ENCODE measurements at regions not wholly inside any gene's neighbourhood (a gene's known extent, or its start where the extent isn't known, plus 50 kb on each side); places are given as distances from the start of the nearest gene placed in this dataset.
"Not testable (repeated sequence)": the region's sequence is repeated elsewhere in the genome, so short reads cannot be mapped to it uniquely, and the experiment has no call there.

GRCh38 chr6:10080561-10080960 lies 334.3 kb downstream of the TFAP2A start:
- ATAC-seq (ENCODE audit: low read depth): no peak
- Mint-ChIP-seq H3K27ac (no peak overlapping the region), H3K4me1 (no peaks in the 10 kb centered on the region)

GRCh38 chr6:10078581-10078980 lies 336.3 kb downstream of the TFAP2A start:
- no peak overlapping the region for H3K27ac Mint-ChIP-seq
- no peaks in the 10 kb centered on the region for H3K36me3 Mint-ChIP-seq
- H3K4me1 Mint-ChIP-seq: no peaks in the 10 kb centered on the region
- ATAC-seq (ENCODE audit: low read depth) (no peak), DNase-seq (ENCODE audit: low spot score in 2 of 2) (no peak)
- H3K9me3 Mint-ChIP-seq: peaks cover 5% of the 10 kb centered on the region
- no peaks in the 10 kb centered on the region for H3K27me3 Mint-ChIP-seq
- H3K4me3 Mint-ChIP-seq: no peak overlapping the region

More at GRCh38 chr6:10080561-10080960, 334.3 kb downstream of the TFAP2A start:
- no peak overlapping the region for H3K4me3 Mint-ChIP-seq
- no peaks in the 10 kb centered on the region for H3K27me3 Mint-ChIP-seq
- H3K9me3 Mint-ChIP-seq: peaks cover 5% of the 10 kb centered on the region
- no peak for DNase-seq (ENCODE audit: low spot score in 2 of 2)
- no peaks in the 10 kb centered on the region for H3K36me3 Mint-ChIP-seq

DNA sequence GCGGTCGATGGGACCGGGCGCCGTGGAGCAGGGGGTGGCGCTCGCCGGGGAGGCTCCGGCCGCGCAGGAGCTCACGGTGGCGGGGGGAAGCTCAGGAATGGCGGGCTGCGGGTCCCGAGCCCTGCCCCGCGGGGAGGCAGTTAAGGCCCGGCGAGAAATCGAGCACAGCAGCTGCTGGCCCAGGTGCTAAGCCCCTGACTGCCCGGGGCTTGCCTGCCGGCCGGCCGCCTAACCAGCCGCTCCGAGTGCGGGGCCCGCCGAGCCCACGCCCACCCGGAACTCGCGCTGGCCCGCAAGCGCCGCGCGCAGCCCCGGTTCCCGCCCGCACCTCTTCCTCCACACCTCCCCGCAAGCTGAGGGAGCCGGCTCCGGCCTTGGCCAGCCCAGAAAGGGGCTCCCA lies 340.1 kb downstream of the TFAP2A start:
- DNase-seq (ENCODE audit: low spot score in 2 of 2); H3K27me3 Mint-ChIP-seq; H3K27ac Mint-ChIP-seq; ATAC-seq (ENCODE audit: low read depth); H3K4me1 Mint-ChIP-seq; H3K36me3 Mint-ChIP-seq; H3K4me3 Mint-ChIP-seq; H3K9me3 Mint-ChIP-seq: not testable (repeated sequence)

GRCh38 chr6:10073341-10073740 lies 341.5 kb downstream of the TFAP2A start:
- Mint-ChIP-seq H3K27ac (no peak overlapping the region), H3K4me1 (no peaks in the 10 kb centered on the region), H3K27me3 (no peaks in the 10 kb centered on the region), H3K4me3 (no peak overlapping the region), H3K36me3 (no peaks in the 10 kb centered on the region), H3K9me3 (no peaks in the 10 kb centered on the region)
- ATAC-seq (ENCODE audit: low read depth) (no peak), DNase-seq (ENCODE audit: low spot score in 2 of 2) (no peak)

DNA sequence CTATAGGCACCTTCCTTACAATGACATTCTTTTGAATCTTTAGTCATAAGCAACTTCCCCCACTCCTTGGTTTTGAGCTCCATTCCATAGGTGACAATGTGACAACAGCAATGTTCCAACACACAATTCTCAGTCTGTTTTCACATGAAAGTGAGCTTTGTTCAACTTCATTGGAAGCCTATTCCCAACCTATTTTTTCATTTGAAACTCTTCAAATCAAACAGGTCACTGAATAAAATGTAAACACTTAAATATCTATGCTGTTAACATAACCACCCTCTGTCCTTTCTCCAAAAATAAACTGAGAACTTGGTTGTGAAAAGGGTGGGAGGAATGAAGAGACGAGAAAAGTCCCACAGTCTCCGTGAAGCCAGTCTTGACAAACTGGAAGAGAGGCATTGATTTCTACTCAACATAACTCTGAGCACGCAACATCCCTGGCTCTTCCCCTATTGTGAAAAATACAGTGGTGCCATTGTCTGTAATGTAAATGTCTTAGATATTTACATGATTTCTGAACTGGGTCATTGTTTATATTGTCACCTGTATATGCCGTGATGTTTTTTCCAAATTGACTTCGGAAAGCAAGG lies 343.1 kb downstream of the TFAP2A start:
- H3K4me3 Mint-ChIP-seq: no peak overlapping the region
- H3K9me3 Mint-ChIP-seq: no peaks in the 10 kb centered on the region
- DNase-seq (ENCODE audit: low spot score in 2 of 2) (no peak), ATAC-seq (ENCODE audit: low read depth) (no peak)
- no peaks in the 10 kb centered on the region for H3K4me1 Mint-ChIP-seq
- H3K27me3 Mint-ChIP-seq: no peaks in the 10 kb centered on the region
- no peaks in the 10 kb centered on the region for H3K36me3 Mint-ChIP-seq
- no peak overlapping the region for H3K27ac Mint-ChIP-seq

DNA sequence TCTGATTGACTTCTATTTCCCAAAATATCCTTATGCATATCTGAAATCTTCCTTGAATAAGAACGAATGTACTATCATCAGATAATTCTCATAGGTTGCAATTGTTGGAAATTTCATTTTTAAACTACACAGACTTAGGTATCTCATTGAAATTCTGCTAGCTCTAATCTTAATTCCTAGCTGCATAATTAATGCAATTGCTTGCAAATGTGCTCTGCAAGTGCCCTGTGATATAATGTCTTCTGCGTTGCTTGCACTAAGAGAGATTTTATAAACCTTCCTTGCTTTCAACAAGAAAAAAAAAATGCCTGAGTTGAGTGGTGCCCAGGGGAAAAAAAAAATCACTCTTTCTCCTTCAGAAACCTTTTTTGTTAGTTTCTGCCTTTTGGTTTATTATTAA lies 354.9 kb downstream of the TFAP2A start:
- no peaks in the 10 kb centered on the region for H3K27me3 Mint-ChIP-seq
- H3K4me1 Mint-ChIP-seq: no peaks in the 10 kb centered on the region
- ATAC-seq (ENCODE audit: low read depth) (no peak), DNase-seq (ENCODE audit: low spot score in 2 of 2) (no peak)
- no peaks in the 10 kb centered on the region for H3K36me3 Mint-ChIP-seq
- no peaks in the 10 kb centered on the region for H3K9me3 Mint-ChIP-seq
- no peak overlapping the region for H3K27ac Mint-ChIP-seq
- H3K4me3 Mint-ChIP-seq: no peak overlapping the region

- Mint-ChIP-seq H3K27me3 (no peaks in the 10 kb centered on the region), H3K4me3 (no peak overlapping the region), H3K36me3 (no peaks in the 10 kb centered on the region), H3K27ac (no peak overlapping the region), H3K9me3 (peaks cover 12% of the 10 kb centered on the region), H3K4me1 (no peaks in the 10 kb centered on the region)
- DNase-seq (ENCODE audit: low spot score in 2 of 2): no peak
- no peak for ATAC-seq (ENCODE audit: low read depth)
Measured at GRCh38 chr6:10054672-10055071, 360.2 kb downstream of the TFAP2A start.

GRCh38 chr6:10051283-10051682 lies 363.6 kb downstream of the TFAP2A start:
- ATAC-seq (ENCODE audit: low read depth): no peak
- Mint-ChIP-seq H3K27ac (no peak overlapping the region), H3K9me3 (peaks cover 12% of the 10 kb centered on the region), H3K4me3 (no peak overlapping the region), H3K4me1 (no peaks in the 10 kb centered on the region), H3K36me3 (no peaks in the 10 kb centered on the region), H3K27me3 (no peaks in the 10 kb centered on the region)
- DNase-seq (ENCODE audit: low spot score in 2 of 2): no peak

GRCh38 chr6:10048370-10049297 lies 366.2 kb downstream of the TFAP2A start:
- no peak overlapping the region for H3K4me3 Mint-ChIP-seq
- DNase-seq (ENCODE audit: low spot score in 2 of 2) (no peak), ATAC-seq (ENCODE audit: low read depth) (no peak)

DNA sequence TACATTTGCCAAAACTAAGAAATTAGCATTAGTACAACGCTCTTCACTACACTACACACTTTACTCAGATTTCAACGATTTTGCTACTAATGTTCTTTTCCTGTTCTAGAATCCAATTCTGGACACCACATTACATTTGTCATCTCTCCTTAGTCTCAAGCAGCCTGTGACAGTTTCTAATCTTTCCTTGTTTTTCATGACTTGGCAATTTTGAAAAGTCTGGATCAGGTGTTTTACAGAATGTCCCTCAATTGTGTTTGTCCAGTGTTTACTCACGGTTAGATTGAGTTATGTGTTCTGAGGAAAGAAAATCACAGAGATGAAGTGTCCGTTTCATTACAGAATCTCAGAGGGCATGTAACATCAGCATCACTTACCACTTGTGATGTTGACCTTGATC lies 372.6 kb downstream of the TFAP2A start:
- H3K36me3 Mint-ChIP-seq: no peaks in the 10 kb centered on the region
- no peaks in the 10 kb centered on the region for H3K4me1 Mint-ChIP-seq
- no peaks in the 10 kb centered on the region for H3K27me3 Mint-ChIP-seq
- H3K27ac Mint-ChIP-seq: no peak overlapping the region
- ATAC-seq (ENCODE audit: low read depth): no peak
- H3K9me3 Mint-ChIP-seq: peaks cover 2% of the 10 kb centered on the region
- H3K4me3 Mint-ChIP-seq: no peak overlapping the region
- DNase-seq (ENCODE audit: low spot score in 2 of 2): no peak

More at GRCh38 chr6:10048370-10049297, 366.2 kb downstream of the TFAP2A start:
- H3K36me3 Mint-ChIP-seq: no peaks in the 10 kb centered on the region
- H3K27me3 Mint-ChIP-seq: no peaks in the 10 kb centered on the region
- no peaks in the 10 kb centered on the region for H3K4me1 Mint-ChIP-seq
- H3K27ac Mint-ChIP-seq: no peak overlapping the region
- H3K9me3 Mint-ChIP-seq: peaks cover 12% of the 10 kb centered on the region

DNA sequence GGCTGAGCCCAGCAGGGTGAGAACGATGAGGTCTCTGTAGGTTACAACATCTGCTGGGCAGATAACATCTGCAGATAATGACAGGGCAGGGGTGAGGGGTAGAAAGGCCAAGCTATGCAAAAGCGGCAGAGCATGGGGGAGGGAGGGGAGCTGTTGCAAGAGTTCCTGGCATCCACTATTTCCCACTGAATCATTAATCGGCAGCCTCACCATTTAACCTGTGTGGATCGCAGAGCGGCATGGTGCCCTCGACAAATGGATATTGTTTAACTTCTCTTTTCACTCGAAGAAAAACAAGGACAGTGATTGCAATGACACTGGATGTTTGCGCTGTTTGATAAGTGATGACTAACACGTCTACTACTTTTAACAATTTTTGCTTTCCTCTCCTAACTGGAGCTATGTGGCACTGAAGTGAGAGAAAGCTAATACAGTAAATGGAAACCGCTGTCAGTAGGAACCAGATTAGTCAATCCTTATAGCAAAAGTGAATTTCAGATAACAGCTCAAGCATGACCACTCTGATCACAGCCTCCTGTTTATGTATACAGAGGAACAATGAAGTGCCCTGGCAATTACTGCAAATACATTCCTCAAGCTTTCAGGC lies 381.5 kb downstream of the TFAP2A start:
- Mint-ChIP-seq H3K36me3 (no peaks in the 10 kb centered on the region), H3K9me3 (no peaks in the 10 kb centered on the region), H3K4me1 (no peaks in the 10 kb centered on the region), H3K27me3 (no peaks in the 10 kb centered on the region), H3K27ac (no peak overlapping the region), H3K4me3 (no peak overlapping the region)
- no peak for DNase-seq (ENCODE audit: low spot score in 2 of 2)
- ATAC-seq (ENCODE audit: low read depth): no peak

GRCh38 chr6:10031617-10032016 lies 383.3 kb downstream of the TFAP2A start:
- DNase-seq (ENCODE audit: low spot score in 2 of 2) (no peak), ATAC-seq (ENCODE audit: low read depth) (no peak)
- no peaks in the 10 kb centered on the region for H3K9me3 Mint-ChIP-seq
- H3K36me3 Mint-ChIP-seq: no peaks in the 10 kb centered on the region
- no peak overlapping the region for H3K4me3 Mint-ChIP-seq
- no peak overlapping the region for H3K27ac Mint-ChIP-seq
- H3K27me3 Mint-ChIP-seq: no peaks in the 10 kb centered on the region
- no peaks in the 10 kb centered on the region for H3K4me1 Mint-ChIP-seq

GRCh38 chr6:10030942-10031537 lies 383.8 kb downstream of the TFAP2A start:
- ATAC-seq (ENCODE audit: low read depth): no peak
- H3K27ac Mint-ChIP-seq: no peak overlapping the region
- no peak overlapping the region for H3K4me3 Mint-ChIP-seq
- H3K27me3 Mint-ChIP-seq: no peaks in the 10 kb centered on the region
- H3K36me3 Mint-ChIP-seq: no peaks in the 10 kb centered on the region
- H3K4me1 Mint-ChIP-seq: no peaks in the 10 kb centered on the region
- no peak for DNase-seq (ENCODE audit: low spot score in 2 of 2)
- H3K9me3 Mint-ChIP-seq: no peaks in the 10 kb centered on the region

DNA sequence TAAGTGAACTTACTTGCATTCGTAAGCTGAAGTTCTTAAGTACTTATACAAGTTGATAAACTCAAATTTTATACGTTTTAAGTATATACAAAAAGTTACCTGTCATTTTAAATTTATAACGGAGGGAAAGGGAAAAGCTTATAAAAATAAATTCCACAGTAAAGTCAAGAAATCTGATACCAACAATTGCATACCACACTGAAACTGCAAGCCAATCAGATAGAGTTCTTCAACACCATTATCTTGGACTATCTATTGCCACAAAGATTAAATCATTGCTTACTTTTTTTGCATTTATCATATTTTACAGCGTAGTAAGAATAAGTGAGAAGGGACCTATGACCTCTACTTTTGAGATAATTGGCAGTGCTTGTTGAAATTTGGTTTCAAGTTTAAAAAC lies 386.7 kb downstream of the TFAP2A start:
- Mint-ChIP-seq H3K36me3 (no peaks in the 10 kb centered on the region), H3K4me1 (no peaks in the 10 kb centered on the region)
- no peak for ATAC-seq (ENCODE audit: low read depth)

More for the DNA sequence above, 386.7 kb downstream of the TFAP2A start:
- Mint-ChIP-seq H3K4me3 (no peak overlapping the region), H3K27ac (no peak overlapping the region), H3K27me3 (no peaks in the 10 kb centered on the region), H3K9me3 (no peaks in the 10 kb centered on the region)
- DNase-seq (ENCODE audit: low spot score in 2 of 2): no peak

Measured in memory B cell (primary cell).